EL (cell line): ENCODE measurements at regions not wholly inside any gene's neighbourhood (a gene's known extent, or its start where the extent isn't known, plus 50 kb on each side); places are given as distances from the start of the nearest gene placed in this dataset.
A peak's percentile ranks its signal among the peaks of the same experiment; 100 is the strongest.
"Not testable (repeated sequence)": the region's sequence is repeated elsewhere in the genome, so short reads cannot be mapped to it uniquely, and the experiment has no call there.

Experiments
- DNase-seq: peaks from one replicate; pipeline ENCODE4 v3.0.0-alpha.2; 2016

DNA sequence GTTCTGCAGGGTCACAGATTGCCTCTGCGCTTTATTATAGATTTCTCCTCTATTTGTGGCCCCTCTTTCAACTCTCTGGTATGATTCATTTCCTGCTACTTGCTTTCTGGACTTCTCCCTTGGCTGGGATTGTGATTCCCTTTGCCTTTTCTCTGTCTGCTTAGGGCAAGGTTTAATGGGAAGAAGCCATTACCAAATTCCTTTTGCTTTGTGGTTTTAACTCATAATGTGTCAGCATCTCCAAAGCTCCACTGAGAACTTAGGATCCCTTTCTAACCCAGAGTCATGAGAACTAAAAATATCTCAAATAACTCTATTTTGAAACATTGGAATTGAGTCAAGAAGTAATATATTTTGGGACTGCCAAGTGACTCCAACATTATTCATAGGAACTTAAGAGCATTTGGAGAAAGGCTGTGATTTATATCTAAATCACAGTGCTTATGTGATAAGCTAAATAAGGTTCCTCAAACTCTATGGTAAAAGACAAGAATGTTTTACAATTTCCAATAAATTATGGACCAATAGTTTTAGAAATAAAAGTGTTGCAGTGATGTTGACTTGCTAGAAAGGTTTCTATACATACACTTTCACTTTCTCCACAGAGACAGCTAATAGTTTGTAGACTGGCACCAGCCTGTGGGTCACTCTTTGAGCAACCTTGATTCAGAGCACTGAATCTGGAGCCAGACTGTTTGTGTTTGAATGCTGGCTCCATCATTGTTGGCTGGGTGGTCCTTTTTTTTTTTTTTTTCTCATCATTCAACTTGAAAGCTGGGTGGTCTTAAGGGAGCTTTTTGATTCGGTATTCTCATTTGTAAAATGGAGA is 93.9 kb downstream of the DACT1 start:
- peak; percentile 99 for DNase-seq

DNA sequence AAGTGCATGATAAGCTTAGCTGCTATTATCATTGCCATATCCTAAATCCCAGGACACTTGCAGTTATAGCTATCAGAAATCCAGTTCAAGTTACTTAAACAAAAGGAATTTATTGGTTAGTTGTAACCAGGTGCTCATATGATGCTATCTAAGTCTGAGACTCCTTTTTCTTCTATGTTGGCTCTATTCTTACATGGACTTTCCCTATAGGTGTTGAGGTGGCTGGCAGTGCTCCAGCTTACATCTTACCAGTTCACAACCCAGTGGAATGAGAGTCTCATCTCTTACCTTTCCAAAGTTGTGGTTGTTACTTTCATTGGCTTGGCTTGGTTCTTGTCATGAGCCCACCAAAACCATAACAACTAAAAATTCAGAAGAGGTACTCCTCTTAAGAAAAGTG is 94.6 kb downstream of the DACT1 start:
- no peak for DNase-seq

DNA sequence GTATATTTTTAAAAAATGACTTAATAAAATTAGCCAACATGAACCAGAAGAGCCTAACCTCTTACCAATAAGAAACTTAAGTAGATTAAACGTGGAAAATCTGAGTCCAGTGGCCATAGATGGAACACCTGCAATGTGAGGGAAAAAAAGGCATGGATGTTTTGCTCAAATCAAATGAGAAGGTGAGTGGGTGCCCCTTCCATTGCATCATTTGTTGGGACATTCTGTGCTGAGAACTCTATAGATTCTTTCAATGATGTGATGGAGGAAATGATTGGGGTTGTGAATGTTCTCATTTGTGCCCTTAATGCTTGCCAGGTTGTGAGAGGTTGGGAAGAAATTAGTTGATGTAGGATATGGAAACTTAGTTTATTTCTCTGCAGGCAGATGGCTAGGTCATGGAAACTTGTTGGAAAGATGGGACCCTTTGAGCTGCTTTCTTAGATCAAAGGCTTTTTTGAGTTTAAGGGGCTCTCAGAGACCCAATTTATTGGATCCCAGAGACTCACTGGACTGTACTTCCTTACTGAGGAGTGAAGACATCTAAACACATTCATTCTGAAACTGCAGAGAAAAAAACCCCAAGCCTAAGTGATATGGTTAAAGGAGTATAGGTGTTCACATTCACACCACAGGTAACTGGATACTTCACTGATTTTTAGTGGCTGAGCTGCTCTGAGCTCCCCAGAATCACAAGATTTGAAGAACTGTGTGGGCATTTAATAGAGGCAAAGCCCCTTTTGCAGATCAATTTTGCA is 95.9 kb downstream of the DACT1 start:
- no peak for DNase-seq

DNA sequence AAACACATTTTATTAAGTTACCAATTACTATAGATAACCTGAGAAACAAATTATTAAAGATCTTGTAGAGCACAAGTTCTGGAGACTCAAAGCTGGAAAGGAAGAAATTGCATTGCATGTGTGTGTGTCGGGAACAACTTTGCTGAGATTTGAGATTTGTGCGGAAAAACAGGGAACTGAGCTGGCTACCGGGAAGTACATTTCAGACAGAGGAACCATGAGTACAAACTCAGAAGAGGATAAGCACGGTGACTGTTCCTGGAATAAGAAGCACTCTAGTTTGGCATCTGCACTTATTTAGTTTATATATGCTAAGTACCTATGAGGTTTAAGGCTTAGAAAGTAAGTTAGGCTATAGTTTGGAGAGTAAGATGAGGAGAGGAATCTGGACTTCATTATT is 97.8 kb downstream of the DACT1 start:
- no peak for DNase-seq

DNA sequence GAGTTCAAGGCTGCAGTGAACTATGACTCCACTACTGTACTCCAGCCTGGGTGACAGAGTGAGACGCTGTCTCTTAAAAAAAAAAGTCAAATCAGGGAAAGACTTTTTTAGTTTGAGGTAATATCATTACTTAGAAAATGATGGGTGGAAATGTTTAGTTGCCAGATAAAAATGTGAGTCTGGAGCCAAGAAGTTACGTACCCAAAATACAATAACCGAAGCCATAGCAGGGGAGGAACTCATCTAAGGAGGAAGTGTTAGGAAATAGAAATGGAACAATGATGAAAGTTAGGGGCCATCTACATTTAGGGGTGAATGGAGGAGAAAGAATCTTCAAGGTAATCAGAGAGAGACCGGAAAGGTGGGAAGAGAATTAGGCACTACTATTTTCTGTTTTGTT is 98.8 kb downstream of the DACT1 start:
- DNase-seq: no peak

DNA sequence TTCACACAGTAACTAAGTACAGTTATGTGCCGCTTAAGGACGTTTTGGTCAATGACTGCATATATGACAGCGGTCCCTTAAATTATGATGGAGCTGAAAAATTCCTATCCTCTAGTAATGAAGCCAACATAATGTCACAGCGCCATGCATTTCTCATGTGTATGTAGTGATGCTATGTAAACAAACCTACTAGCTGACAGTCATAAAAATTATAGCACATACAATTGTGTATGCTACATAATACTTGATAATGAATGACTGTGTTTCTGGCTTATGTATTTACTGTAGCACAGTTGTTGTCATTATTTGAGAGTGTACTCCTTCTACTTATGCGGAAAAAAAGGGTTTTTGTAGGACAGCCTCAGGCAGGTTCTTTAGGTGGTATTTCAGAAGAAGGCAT is 99.7 kb downstream of the DACT1 start:
- no peak for DNase-seq

DNA sequence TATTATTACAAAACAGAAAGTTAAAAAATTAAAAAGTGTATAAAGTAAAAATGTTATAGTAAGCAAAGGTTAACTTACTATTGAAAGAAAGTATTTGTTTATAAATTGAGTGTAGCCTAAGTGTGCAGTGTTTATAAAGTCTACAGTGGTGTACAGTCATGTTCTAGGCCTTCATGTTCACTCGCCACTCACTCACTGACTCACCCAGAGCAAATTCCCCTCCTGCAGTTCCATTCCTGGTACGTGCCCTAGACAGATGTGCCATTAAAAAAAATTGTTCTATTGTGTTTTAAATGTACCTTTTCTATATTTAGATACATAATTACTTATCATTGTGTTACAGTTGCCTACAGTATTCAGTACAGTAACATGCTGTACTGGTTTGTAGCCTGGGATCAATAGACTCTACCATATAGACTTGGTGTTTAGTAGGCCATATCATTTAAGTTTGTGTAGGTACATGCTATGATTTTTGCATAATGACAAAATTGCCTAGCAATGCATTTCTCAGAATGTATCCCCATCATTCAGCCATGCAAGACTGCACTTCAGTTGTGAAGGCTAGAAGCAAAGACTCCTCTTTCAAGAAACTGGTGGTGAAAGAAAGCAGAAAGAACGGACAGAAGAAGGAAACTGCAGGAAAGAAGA is 100.6 kb downstream of the DACT1 start:
- peak; percentile 90 for DNase-seq

DNA sequence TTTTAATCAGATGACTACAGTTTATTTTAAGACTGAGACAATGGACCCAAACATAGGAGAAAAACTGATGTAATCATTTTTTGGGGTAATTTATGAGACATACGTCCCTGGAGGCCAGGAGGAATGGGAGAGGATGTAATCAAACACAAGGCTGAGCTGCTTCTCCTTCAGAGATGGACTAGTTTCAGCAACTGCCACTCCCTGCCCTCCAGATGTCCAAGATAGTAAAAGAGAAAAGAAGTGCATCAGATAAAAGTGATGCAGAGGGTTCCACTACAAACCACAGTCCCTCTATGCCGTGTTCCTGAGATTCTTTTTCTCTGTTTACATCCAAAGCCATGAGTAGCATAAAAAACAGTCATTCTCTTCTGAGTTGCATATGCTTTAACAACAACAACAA is 101.1 kb downstream of the DACT1 start:
- peak; percentile 61 for DNase-seq

DNA sequence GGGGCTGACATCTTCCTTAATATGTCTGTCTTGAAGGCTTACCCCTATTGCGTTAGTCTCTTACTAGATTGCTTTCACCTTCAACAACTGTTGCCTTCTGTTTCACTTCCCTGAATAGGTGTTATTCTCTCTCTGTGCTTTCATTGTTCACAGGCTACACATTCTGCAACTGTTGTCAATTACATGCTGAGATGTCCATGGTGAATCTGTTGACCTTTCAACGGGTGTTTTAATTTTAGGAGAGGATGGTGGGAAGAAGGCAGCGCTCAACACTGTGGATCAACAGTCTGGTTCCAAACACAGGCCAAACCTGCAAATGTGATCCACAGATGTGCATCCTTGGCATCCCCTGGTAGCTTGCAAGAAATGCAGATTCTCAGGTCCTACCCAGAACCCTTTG is 101.9 kb downstream of the DACT1 start:
- no peak for DNase-seq

DNA sequence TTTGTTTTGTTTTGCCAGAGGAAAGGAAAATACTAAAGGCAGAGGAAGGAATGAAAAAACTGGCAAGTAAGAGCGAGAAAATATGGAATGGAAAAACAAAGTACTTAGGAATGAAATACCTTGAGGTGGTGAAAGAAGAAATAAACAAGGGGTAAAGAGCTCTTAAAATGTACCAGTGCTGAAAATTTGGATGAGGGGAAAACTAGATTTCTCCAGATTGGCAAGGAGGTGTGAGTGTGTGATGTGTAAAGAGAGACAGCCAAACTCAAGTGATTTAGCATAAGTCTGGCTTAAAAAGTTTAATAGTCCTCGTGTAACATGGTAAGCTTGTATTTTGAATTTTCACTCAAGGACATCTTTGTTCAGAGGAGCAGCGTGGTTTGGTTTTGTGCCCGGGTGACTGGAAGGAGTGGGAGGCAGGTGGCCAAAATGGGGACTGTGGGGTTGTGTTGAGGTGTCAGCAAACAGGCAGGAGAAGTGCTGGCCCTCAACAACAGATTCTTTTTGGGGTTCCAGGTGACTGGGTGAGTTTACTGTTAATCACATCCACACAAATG is 102.7 kb downstream of the DACT1 start:
- DNase-seq: no peak

DNA sequence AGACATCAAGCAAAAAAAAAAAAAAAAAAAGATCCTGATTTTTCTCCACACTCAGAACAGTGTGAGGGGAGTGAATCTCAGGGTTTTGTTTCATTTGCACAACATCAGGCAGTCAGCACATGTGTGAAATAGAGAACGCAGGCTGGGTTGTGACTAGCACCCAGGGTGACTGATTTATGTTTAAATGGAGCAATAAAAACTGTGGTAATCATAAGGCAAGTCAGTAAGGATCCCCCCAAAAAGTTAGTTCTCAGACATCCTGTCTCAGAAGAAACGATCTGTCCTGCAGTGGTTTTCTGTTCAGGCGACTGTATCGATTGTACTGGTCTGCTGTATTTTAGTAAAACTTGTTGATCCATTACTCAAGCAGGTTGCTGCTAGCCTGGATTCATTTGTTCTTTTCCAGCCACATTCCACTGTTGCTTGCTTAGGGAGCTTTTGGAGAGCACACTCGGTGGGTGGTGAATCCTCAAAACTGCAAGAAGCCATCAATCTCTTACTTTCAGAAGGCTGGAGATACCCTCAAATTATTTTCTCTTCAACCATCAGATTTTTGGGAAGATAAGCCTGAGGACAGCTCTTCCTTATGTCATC is 107.1 kb downstream of the DACT1 start:
- DNase-seq: no peak

DNA sequence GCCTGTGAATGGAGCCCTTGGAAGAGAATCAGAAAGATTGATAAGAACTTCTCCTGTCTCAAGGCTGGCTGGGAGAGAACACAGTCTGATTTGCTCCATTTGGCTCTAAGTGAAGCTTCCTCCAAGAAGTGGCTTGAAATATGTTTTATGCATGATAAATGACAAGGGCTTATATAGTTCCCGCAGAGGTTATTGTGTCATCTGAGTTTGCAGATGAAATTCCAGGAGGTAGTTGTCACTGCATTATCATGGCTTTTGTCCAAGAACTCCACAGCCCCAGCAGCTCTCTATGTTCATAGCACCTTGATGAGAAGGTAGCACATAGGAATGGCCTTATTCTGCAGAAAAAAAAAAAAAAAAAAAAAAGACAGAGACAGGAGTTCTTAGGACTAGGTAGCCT is 108.5 kb downstream of the DACT1 start:
- peak; percentile 87 for DNase-seq

DNA sequence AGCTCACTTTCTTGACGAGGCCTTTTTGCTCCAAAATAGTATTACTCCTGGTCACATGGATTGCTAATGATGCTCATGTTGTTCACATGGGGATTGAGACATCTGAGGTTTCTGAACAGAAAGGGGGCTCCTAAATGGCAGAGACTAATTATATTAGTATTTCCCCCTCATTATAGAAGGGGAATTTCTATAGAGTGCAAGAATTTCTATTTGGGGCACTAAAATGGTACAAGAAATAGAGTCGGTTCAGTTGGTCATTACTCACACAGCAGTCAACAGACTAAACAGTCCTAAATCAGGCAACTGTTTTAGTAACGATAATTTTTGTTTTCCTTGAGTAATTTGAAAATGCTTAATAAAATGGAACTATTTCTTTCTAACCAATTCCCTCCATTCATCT is 108.9 kb downstream of the DACT1 start:
- DNase-seq: no peak

DNA sequence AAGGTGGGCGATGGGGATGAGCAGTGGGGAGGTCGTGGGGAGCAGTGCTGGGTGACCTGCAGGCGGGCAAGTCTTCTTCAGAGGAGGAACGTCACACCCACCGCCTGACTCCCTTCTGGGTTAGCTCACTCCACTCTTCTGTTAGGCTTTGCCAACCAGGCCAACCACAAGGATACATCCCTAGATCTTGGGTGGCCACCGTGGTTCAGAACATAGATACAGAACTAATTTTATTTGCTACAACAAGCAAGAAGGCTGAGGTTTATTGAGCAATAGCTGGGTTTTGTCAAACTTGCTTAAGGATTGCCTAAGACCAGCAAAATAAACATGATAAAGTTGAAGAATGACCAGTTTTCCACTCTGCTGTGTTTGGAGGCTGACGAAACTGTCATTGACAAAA is 109.4 kb downstream of the DACT1 start:
- peak; percentile 74 for DNase-seq

DNA sequence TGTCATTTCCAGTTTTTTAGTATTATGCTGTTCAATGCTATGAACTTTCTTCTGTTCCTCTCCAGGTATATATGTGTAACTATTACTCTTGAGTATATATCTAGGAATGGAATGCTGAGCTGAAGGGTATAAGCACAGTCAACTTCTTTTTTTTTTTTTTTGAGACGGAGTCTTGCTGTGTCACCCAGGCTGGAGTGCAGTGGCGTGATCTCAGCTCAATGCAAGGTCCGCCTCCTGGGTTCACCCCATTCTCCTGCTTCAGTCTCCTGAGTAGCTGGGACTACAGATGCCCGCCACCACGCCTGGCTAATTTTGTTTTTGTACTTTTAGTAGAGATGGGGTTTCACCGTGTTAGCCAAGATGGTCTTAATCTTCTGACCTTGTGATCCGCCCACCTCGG is 110.5 kb downstream of the DACT1 start:
- not testable (repeated sequence) for DNase-seq

DNA sequence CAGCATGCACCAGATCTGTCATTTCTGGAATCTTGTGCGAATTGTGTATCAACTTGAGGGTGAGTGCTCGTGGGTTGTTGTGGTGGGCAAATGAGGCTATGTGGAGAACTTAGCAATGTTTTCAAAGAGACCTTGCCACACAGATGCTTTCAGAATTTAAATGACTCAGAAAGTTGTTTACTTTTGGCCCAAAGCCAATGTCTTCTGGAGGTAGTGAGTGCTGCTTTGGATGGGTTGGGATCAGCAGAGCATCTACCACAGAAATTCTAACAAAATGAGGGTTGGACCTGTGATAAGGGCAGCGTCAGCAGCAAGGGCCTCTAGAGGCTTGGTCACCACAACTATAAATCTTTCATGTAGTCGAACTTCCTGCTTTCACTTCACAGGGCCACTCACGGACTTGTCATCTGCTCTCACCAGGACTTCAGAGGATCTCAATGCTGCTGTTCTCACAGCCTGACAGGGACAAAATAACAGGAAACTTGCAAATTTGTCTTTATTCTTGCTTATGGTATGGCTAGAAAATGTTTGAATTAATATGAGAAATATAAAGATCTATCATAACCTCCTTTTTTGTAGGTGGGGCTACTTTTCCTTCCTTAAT is 111.4 kb downstream of the DACT1 start:
- DNase-seq: peak; percentile 96

DNA sequence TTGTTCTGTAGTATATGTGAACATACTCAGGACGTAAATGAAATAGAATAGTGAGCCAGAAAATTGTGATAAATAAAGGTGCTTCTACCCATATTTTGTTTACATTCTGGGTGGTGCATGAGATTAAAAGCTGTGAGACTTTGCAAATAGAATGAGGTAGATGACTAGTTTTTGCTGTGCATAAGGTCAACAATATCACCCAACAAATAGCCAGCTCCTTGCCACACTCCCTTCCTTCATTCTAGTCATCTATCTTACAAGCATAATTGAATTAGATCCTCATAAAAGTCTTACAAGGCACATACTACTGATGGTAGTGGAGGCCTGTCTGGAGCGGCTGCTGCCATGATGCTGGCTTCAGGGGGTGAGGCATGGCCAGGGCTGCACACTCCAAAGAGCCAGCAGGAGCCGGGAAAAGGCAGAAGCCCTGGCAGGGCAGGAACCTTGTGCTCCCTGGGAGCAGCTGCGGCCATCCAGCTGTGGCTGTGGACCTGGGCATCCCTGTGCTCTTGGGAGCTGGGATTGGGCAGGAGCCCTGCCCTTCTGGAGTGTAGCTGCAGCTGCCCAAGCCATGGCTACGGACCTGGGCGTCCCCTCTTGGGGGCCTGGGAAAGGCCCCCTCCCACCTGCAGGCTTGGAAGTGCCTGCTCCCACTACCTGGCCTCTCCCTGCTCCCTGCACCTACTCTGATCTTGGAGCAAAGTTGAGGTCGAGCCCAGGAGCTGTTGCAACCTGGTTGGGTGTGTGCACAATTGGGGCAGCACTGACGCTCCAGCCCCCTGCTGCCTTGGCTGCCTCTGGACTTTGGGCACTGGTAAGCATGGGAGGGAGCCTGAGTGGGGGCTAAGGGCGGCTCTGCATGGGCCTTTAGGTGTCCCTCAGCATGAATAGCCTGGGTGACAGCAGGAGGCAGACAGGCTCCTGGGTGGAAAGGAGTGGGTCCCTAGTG is 112.8 kb downstream of the DACT1 start:
- no peak for DNase-seq

DNA sequence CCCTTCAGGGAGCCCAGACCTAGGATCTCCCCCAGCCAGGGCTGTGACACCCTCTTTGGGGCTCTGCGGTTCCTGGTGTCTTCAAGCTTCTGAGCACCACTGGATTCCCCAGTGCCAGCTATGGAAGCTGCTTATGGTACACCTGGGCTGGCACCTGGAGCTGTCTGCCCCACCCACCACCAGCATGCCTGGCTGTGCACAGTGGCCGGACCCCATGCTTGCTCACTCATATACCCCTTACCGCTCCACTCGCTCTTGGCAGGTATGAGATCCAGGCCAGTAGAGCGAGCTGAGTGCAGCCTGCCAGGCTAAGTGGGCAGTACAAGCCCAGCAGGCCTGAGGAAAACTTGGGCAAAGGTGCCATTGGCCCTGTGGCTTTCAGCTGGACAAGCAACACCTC is 114.0 kb downstream of the DACT1 start:
- no peak for DNase-seq

DNA sequence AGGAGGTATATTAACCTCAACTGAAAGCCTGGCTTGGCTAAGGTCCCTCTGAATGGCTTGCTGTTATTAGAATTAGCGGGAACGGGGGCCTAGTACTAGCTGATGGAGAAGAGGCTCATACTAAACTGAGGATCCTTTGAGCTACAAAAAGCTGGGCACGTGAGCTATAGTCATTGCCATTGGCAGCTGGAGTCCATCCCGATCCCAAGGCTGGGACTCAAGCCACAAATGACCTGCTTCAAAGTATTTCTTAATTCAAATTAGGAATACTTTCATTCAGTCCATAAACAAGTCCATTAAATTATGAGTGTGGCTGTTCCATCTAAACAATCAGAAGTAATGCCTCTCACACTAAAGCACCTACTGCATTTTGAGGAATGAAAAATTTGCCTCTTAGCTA is 114.5 kb downstream of the DACT1 start:
- no peak for DNase-seq

DNA sequence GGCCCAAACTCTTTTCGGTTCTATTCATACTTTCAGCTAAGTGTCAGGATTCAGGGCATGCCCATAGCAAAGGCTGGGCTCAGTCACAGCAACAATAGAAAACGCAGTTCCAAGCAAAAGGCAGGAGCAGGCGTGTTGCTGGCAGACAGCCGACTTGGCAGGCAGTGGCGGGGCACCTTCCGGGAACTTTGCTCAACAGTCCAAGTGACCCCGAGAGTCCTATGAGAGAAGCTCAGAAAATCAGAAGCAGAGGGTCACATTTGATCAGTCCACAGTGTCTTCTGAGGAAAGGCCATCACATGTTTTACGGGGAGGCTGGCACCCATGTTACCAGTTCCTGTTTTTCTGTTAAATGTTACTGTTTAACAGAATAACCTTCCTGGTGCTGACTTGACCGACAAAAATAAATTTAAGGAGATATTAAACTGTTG is 115.0 kb downstream of the DACT1 start:
- DNase-seq: no peak
